GM23248 (cell line): ENCODE measurements at regions not wholly inside any gene's neighbourhood (a gene's known extent, or its start where the extent isn't known, plus 50 kb on each side); places are given as distances from the start of the nearest gene placed in this dataset.

Experiments
- EZH2 ChIP-seq: fragments of 200-600 bp; sonication (generic); IDR thresholded peaks from 2 replicates; pipeline ENCODE4 v1.6.1; 2018; ENCODE audit warnings: antibody characterized with exemption, mild to moderate bottlenecking; ENCODE audit not compliant: insufficient read depth, poor library complexity, severe bottlenecking
- EZH2phosphoT487 ChIP-seq: fragments of 200-600 bp; sonication (generic); IDR thresholded peaks from 2 replicates; pipeline ENCODE4 v1.6.1; 2018; ENCODE audit warnings: antibody characterized with exemption, moderate library complexity, mild to moderate bottlenecking, low read depth; ENCODE audit not compliant: insufficient read depth

DNA sequence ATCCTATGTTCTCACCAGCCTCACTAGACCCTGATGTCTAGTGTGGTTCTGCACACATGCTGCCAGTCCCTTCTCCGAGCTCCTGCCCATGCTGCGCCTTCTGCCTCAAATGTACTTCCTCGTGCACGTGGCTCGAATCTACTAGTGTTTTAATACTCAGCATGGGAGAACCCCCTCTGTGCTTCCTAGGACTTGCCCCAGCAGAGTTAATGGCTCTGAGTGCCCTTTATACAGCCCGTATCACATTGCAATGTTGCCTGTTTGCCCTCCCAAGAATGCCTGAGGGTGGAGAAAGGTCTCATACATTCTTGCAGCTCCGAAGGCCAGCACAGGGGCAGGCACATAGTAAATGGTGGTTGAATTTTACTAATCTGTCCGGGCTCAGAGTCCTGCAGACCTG is 190.8 kb upstream of the NLRP1 start:
- TF ChIP-seq EZH2: no peak
- TF ChIP-seq EZH2phosphoT487: no peak
